ENCODE measurements at regions not wholly inside any gene's neighbourhood (a gene's known extent, or its start where the extent isn't known, plus 50 kb on each side); places are given as distances from the start of the nearest gene placed in this dataset.

- no peak for DNase-seq (ENCODE audit: low read depth in 2 of 2)
Observed at GRCh38 chr14:100658181-100658886, 68.4 kb upstream of the DLK1 start.

GRCh38 chr14:100659345-100660001, 67.2 kb upstream of the DLK1 start:
- no peak for DNase-seq (ENCODE audit: low read depth in 2 of 2)

GRCh38 chr14:100660498-100660881, 66.2 kb upstream of the DLK1 start:
- no peak for DNase-seq (ENCODE audit: low read depth in 2 of 2)

GRCh38 chr14:100660882-100661635, 65.6 kb upstream of the DLK1 start:
- no peak for DNase-seq (ENCODE audit: low read depth in 2 of 2)

DNA sequence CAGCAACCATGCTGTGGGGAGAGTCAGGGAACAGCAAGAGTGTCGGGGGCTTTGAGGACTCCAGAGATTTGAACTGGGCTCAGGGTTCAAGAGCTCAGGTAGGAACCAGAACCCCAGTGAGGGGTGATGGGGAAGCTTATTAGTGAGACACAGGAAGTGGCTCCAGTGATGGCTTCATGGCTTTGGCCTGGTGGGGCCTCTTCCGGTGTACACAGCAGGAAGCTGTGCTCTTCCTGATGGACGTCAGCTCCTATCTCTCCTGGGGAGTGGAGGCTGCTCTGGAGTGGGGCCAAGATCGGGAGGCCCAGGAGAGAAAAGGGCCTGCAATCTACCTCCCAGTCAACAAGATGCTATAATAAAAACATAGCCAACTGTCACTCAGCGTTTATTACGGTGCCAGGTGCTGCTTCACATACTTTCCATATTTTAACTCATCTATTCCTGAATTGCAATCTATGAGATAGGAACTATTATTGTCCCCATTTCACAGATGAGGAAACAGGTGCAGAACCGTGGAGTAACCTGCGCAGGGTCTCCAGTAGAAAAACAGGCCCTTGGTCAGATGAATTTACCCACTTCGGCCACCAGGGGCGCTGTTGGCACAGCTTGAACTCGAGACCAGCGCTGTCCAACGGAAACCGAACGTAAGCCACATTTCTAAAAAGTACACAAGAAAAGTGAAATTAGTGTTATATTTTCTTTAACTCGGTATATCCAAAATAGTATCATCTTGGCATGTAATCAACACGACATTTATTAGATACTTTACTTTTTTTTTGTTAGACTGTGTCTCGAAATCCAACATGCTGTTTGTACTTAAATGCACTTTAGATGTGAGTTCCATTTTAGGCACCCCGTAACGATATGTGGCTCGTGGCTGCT, 63.6 kb upstream of the DLK1 start:
- DNase-seq (ENCODE audit: low read depth in 2 of 2) = peak; percentile 46 to 63

- no peak for DNase-seq (ENCODE audit: low read depth in 2 of 2)
Observed at GRCh38 chr14:100663761-100664052, 63.0 kb upstream of the DLK1 start.

- DNase-seq (ENCODE audit: low read depth in 2 of 2) = no peak
Observed at GRCh38 chr14:100664231-100664630, 62.5 kb upstream of the DLK1 start.

GRCh38 chr14:100664841-100665510, 61.7 kb upstream of the DLK1 start:
- DNase-seq (ENCODE audit: low read depth in 2 of 2) = no peak

- no peak for DNase-seq (ENCODE audit: low read depth in 2 of 2)
Observed at GRCh38 chr14:100665511-100666032, 61.1 kb upstream of the DLK1 start.

DNA sequence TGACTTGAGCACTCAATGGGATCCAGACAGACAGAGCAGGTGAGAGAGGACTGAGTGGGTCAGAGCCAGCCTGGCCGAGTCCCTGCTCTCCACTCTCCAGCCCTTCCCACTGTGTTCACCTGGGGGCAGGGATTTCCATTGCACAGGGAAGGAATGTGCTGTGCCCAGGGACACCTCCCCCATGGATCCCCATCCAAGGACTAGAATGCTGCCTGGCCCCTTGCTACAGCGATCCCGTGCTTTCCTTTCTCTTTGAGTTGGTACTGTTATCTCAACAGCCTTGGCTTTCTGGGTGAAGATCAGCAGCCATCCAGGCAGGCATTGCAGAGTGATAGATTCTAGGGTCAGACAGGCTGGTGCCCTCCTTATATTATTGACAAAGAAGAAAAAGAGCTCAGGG, 60.3 kb upstream of the DLK1 start:
- no peak for DNase-seq (ENCODE audit: low read depth in 2 of 2)

- DNase-seq (ENCODE audit: low read depth in 2 of 2) = no peak
Observed at GRCh38 chr14:100666851-100667250, 59.8 kb upstream of the DLK1 start.

DNA sequence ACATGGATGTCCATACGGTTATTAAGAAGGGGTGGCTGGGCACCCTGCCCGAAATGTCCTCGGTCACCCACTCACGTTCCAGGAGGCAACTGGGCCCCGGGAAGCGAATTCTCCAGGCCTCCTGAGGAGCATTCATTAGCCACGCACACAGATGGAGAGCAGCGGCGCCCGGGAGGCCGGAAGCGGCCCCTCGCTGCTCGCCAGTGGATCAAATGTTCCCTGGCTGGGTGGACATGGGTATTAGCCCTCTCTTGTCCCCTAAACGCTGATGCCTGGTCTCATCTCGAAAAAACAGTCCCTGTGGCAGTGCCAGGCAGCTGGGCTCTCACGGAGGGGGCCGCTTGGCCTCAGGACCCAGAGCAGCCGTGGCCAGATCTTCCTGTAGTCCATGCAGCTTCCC, 59.0 kb upstream of the DLK1 start:
- no peak for DNase-seq (ENCODE audit: low read depth in 2 of 2)

GRCh38 chr14:100668352-100668751, 58.3 kb upstream of the DLK1 start:
- no peak for DNase-seq (ENCODE audit: low read depth in 2 of 2)

DNA sequence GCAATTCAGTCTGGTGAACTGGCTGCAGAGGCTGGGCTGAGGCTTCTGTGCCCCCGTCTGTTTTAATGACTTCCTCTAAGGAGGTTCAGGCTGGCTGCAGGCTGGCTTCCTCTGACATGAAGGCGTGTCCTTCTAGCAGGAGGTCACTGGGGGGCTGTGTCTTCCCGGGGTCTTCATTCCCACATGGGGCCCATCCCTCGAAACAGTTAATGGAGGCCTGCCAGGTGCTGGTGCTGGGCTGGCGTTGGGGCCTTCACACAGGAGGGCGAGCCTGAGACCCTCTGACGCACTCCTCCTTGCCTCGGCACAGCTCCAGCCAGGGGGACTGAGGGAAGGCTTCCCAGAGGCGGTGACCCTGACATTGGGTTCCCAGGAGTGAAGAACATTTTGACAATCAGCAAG, 57.7 kb upstream of the DLK1 start:
- DNase-seq (ENCODE audit: low read depth in 2 of 2) = no peak

GRCh38 chr14:100669468-100669867, 57.2 kb upstream of the DLK1 start:
- DNase-seq (ENCODE audit: low read depth in 2 of 2) = no peak

DNA sequence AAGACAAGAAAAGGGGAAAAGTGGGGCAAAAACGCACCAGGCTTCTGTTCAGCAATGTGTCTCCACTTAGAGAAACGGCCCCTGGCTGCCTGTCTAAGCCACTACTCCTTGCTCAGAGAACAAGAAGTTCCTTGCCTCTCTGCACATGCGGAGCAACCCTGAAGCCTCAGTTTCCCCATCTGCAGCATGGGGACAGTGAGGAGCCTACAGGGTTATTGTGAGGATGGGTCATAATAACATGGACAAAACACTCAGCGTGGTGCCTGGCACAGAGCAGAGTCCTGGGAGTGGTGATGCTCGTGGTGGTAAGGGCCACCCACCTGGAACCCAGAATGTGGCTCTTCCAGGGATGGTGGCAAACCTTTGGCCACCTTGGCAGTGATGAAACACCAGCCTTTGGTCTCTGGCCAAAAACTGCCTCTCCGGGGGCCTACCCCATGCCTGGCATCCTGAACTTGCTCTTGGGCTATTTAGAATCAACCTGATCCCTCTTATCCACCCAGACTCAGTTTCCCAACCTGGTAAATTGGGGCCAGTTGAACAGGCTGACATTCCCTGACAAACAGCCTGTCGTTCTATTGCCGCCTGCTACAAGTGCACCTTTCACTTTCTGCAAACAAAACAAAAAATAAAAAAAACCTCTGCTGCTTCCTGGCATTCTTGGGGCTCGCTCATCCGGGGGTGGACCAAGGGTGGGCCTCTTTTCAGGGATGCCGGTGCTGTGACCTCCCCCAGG, 56.5 kb upstream of the DLK1 start:
- DNase-seq (ENCODE audit: low read depth in 2 of 2) = no peak

DNA sequence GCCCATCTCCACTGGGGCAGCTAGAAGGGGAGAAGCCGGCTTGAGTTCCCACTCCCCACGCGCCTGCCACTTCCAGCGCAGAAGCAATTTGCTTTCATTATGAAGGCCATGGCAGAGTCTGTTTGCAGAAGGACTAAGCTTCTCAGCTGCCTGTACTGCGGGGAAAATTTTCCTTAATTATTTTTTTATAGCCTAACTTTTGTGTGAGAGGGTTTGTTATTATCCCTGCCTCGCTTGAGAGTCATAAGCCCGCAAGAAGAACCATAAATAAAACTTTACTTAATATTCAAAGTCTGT, 56.0 kb upstream of the DLK1 start:
- no peak for DNase-seq (ENCODE audit: low read depth in 2 of 2)

GRCh38 chr14:100671386-100671901, 55.2 kb upstream of the DLK1 start:
- DNase-seq (ENCODE audit: low read depth in 2 of 2) = no peak

GRCh38 chr14:100671906-100672305, 54.8 kb upstream of the DLK1 start:
- no peak for DNase-seq (ENCODE audit: low read depth in 2 of 2)

DNA sequence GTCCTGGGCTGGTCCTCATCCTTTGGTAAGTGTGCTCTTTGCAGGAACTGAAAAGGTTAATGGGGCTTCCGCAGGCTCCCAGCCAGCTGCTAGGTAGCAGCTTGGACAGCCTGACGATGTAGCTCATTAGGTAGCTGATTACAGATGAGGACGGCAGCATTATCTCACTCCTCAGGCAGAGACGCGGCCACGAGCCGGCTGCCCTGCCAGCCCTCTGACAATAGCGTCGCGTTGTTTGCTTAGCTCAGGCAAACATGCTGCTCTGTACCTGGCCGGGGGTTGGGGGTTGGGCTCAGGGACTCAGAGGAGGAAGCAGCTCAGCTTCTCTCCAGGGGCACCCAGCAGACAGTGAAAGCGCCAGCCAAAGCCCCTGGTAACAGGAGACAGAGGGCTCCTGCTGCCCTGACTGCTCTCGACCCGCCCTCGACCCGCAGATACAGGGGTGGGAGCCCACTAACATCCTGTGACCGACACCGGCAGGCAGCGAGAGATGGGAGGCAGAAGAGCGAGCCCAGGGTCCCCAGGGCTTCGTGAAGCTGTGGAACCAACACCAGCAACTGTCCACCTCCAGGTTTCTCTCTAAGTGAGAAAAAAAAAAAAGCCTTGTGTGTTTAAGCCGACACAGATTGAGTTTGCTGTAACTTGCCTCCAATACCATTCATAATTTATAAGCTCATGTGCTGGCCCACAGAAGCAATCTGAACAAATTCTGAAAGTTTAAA, 53.4 kb upstream of the DLK1 start:
- DNase-seq (ENCODE audit: low read depth in 2 of 2) = no peak
